Lung (tissue), 11 donors: ENCODE measurements at regions not wholly inside any gene's neighbourhood (a gene's known extent, or its start where the extent isn't known, plus 50 kb on each side); places are given as distances from the start of the nearest gene placed in this dataset.

Source experiments
- ATAC-seq: fragments of 200-7000 bp; cut with Tn5 transposase; one replicate; pipeline ENCODE4 v1.9.1; 2020; ENCODE audit warnings: moderate number of reproducible peaks; ENCODE audit not compliant: insufficient read depth, low FRiP score
- DNase-seq, 3 donors: peaks; one replicate each; pipeline ENCODE4 v3.0.0-alpha.2; 2013 to 2017
- H3K27ac ChIP-seq, 2 donors: one replicate each; pipeline ENCODE4 v1.5.1; 2013; ENCODE audit warnings: mild to moderate bottlenecking in 2 of 2, moderate library complexity in 2 of 2, control low read depth in 1 of 2, inconsistent platforms in 1 of 2, low read depth in 1 of 2, low read length in 1 of 2
- H3K27me3 ChIP-seq, 3 donors: one replicate each; pipeline ENCODE4 v1.5.1; 2013; ENCODE audit warnings: low read length in 2 of 3; ENCODE audit not compliant: control insufficient read depth in 3 of 3, insufficient read depth in 3 of 3
- H3K36me3 ChIP-seq, 4 donors: one replicate each; pipeline ENCODE4 v1.5.1; 2013; ENCODE audit warnings: low read length in 4 of 4, mild to moderate bottlenecking in 1 of 4, moderate library complexity in 1 of 4; ENCODE audit not compliant: control insufficient read depth in 4 of 4, insufficient read depth in 4 of 4
- H3K4me1 ChIP-seq, 5 donors: one replicate each; pipeline ENCODE4 v1.5.1; 2013; ENCODE audit warnings: low read length in 5 of 5, mild to moderate bottlenecking in 2 of 5, moderate library complexity in 1 of 5; ENCODE audit not compliant: control insufficient read depth in 5 of 5, insufficient read depth in 5 of 5
- H3K4me3 ChIP-seq: one replicate; pipeline ENCODE4 v1.5.1; 2013; ENCODE audit warnings: mild to moderate bottlenecking, control low read depth, moderate library complexity
- H3K9ac ChIP-seq, 2 donors: one replicate each; pipeline ENCODE4 v1.5.1; 2013; ENCODE audit warnings: low read length in 2 of 2, control low read depth in 1 of 2; ENCODE audit not compliant: insufficient read depth in 1 of 2
- H3K9me3 ChIP-seq, 4 donors: one replicate each; pipeline ENCODE4 v1.5.1; 2013; ENCODE audit warnings: low read length in 3 of 4, mild to moderate bottlenecking in 1 of 4, moderate library complexity in 1 of 4; ENCODE audit not compliant: control insufficient read depth in 4 of 4, insufficient read depth in 3 of 4
- WGBS, 2 donors: extraction: QIAGEN DNeasy Blood & Tissue Kit; methylation state at CpG; one replicate each; pipeline ENCODE4 v1.1.7; 2013; 5-methylcytosine and 5-hydroxymethylcytosine counted together
- TF ChIP-seq, protein P1 (sequence below): IDR thresholded peaks from 2 replicates; pipeline ENCODE4 v1.5.1; 2012; ENCODE audit warnings: mild to moderate bottlenecking; ENCODE audit errors: control extremely low read depth, extremely low read depth
- donor health status: control.
- donor health status: control.
- donor health status: Bipolar disorder and iron deficiency.
- donor health status: healthy.
- donor health status: DM: yes; HTN: yes; CAD: no.

DNA sequence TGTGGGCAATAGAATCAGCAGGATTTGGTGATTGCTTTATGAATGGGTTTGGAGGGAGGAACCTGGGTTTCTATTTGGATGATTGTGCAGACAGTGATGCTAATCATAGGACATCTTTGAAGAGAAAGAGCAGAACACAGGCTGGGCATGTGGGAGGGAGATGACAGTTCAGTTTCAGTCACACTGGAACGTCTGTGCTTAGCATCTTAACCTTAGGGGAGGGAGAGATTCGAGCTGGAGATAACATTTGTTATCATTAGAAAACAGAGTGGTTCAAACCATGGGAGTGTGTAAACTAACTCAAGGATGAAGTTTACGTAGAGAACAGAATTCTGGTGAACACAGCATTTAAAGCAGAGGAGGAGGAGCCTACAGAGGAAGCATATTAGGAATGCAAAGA lies 138.6 kb upstream of the PPP2R2B start:
- no peaks in the 10 kb centered on the region for H3K27me3 ChIP-seq
- no peak for ATAC-seq
- no peak overlapping the region for H3K4me3 ChIP-seq
- TF ChIP-seq, protein P1, sequence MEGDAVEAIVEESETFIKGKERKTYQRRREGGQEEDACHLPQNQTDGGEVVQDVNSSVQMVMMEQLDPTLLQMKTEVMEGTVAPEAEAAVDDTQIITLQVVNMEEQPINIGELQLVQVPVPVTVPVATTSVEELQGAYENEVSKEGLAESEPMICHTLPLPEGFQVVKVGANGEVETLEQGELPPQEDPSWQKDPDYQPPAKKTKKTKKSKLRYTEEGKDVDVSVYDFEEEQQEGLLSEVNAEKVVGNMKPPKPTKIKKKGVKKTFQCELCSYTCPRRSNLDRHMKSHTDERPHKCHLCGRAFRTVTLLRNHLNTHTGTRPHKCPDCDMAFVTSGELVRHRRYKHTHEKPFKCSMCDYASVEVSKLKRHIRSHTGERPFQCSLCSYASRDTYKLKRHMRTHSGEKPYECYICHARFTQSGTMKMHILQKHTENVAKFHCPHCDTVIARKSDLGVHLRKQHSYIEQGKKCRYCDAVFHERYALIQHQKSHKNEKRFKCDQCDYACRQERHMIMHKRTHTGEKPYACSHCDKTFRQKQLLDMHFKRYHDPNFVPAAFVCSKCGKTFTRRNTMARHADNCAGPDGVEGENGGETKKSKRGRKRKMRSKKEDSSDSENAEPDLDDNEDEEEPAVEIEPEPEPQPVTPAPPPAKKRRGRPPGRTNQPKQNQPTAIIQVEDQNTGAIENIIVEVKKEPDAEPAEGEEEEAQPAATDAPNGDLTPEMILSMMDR, result no peak
- no peaks in the 10 kb centered on the region for H3K36me3 ChIP-seq
- no peaks in the 10 kb centered on the region for H3K4me1 ChIP-seq
- no peak overlapping the region for H3K9ac ChIP-seq
- no peaks in the 10 kb centered on the region for H3K9me3 ChIP-seq
- H3K27ac ChIP-seq, result no peak overlapping the region
- DNase-seq, result no peak
- 21 to 27% methylated on average over 3 of the region's 3 CpGs for WGBS, 2 donors

DNA sequence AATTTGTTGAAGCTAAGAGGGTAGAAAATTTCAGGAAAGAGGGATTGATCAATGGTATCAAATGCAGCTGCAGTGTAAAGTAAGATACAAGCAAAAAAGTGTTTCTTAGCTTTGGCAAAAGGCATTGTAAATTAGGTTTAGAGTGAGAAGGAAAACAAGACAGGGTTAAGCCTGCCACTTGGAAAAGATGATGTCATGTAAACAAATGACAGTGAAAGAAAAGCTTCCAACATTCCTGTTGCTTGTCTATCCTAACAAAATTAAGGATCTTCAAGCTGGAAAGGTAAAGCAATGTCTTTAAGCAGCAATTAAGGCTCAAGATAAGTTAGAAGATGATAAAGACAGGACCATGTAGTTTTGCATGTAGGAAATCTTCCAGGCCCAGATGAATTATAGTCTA lies 139.1 kb upstream of the PPP2R2B start:
- DNase-seq (peak in 2 of 3 donors; percentile 12 to 14), ATAC-seq (no peak)
- TF ChIP-seq, protein P1, result no peak
- no peaks in the 10 kb centered on the region for H3K27me3 ChIP-seq
- H3K27ac ChIP-seq, result no peak overlapping the region
- H3K36me3 ChIP-seq, result no peaks in the 10 kb centered on the region
- H3K4me1 ChIP-seq, result no peaks in the 10 kb centered on the region
- H3K9ac ChIP-seq, result no peak overlapping the region
- no peaks in the 10 kb centered on the region for H3K9me3 ChIP-seq
- H3K4me3 ChIP-seq, result no peak overlapping the region

DNA sequence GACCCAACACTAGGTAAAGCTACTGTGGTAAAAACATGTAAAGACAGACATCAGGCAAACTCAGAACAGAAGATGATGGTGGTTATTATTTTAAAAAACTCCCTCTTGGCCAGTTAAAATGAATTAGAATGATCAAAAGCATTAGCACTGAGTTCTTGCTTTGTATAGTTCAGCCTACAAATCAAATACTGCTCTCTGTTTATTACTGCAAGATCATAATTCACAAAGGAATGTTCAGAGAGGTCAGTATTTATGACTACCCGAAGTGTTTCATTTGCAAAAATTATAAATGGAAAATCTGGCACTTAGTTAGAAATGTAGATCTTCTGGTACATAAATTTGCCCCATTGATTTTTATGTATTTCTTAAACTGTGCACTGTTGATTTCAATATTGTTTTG lies 140.3 kb upstream of the PPP2R2B start:
- H3K27me3 ChIP-seq, result no peaks in the 10 kb centered on the region
- H3K9me3 ChIP-seq, result no peaks in the 10 kb centered on the region
- TF ChIP-seq, protein P1, result no peak
- no peak overlapping the region for H3K9ac ChIP-seq
- H3K4me1 ChIP-seq, result no peaks in the 10 kb centered on the region
- 60 to 76% methylated on average over 1 of the region's 1 CpG for WGBS, 2 donors
- H3K27ac ChIP-seq, result no peak overlapping the region
- H3K4me3 ChIP-seq, result no peak overlapping the region
- DNase-seq, result no peak
- no peaks in the 10 kb centered on the region for H3K36me3 ChIP-seq
- ATAC-seq, result no peak

DNA sequence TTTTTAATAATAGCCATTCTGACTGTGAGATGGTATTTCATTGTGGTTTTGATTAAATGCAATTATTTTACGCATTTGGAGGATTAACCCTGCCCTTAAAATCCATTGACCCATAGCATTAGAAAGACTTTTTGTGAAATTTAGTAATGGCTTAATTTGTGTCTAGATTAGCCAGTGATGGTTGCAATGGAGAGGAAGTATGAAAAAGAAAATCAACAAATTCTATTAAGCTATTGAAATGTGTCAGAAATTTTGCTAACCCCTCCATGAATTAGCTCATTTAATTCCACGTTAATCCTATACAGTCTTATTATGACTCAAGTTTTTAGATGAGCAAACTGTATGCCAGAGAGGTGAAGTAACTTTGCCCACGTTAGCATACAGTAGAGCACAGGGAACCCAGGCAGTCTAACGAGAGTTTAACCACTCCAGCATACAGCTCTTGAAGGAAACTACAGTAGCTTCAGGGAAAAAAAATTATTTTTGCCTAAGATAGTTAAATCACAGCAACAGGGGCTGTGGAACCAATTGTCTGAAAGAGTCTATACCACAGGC lies 158.2 kb upstream of the PPP2R2B start:
- H3K4me3 ChIP-seq, result no peak overlapping the region
- WGBS, 2 donors, result 74 to 83% methylated on average over 4 of the region's 4 CpGs
- no peaks in the 10 kb centered on the region for H3K4me1 ChIP-seq
- H3K27me3 ChIP-seq, result no peaks in the 10 kb centered on the region
- peaks cover 0 to 4% (median 1%) of the 10 kb centered on the region in 4 donors for H3K9me3 ChIP-seq
- DNase-seq (no peak), ATAC-seq (no peak)
- H3K36me3 ChIP-seq, result no peaks in the 10 kb centered on the region
- TF ChIP-seq, protein P1, result no peak
- no peak overlapping the region for H3K9ac ChIP-seq
- no peak overlapping the region for H3K27ac ChIP-seq
